ENCODE measurements at regions not wholly inside any gene's neighbourhood (a gene's known extent, or its start where the extent isn't known, plus 50 kb on each side); places are given as distances from the start of the nearest gene placed in this dataset.

DNA sequence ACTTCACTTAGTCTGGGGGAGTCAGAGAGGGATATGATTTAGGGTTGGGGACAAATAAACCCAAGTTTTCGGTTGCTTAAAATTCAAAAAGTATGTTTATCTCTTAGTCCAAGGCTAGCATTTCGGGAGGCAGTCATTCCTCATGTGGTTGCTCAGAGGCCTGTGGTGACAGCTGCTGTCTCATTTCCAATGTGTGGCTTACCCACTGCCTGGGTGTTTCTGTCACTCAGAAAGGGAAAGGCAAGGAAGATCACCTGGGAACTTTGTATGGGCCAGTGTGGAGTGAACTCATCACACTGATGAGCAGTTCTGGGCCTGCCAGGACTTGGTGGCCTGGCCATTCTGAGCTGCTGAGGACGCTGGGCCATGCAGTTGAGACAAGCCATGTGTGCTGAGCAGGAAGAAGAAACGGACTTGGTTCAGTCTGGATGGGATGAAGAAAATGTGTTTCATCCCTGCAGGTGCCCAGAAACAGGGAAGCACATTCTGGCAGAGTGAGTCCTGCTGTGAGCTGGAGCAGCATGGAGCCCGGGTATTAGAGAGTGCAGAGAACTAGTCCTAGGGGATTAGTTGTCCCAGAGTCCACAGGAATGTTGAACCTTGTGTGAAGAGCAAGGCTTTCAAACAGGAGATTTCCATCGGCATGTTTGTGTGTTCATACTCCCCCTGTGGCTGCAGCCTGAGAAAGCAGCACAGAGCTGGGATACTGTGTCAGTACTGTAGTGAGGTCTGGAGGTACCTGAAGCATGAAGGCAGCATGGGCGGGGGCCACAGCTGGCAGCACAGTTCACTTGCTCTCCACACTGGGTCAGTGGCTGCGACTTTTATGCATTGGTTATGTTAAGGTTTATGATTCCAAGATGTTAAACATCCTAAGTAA lies 211.1 kb upstream of the IGFBP3 start:
- TF ChIP-seq, protein P1, sequence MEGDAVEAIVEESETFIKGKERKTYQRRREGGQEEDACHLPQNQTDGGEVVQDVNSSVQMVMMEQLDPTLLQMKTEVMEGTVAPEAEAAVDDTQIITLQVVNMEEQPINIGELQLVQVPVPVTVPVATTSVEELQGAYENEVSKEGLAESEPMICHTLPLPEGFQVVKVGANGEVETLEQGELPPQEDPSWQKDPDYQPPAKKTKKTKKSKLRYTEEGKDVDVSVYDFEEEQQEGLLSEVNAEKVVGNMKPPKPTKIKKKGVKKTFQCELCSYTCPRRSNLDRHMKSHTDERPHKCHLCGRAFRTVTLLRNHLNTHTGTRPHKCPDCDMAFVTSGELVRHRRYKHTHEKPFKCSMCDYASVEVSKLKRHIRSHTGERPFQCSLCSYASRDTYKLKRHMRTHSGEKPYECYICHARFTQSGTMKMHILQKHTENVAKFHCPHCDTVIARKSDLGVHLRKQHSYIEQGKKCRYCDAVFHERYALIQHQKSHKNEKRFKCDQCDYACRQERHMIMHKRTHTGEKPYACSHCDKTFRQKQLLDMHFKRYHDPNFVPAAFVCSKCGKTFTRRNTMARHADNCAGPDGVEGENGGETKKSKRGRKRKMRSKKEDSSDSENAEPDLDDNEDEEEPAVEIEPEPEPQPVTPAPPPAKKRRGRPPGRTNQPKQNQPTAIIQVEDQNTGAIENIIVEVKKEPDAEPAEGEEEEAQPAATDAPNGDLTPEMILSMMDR (conservative IDR thresholded peaks at IDR 0.05; ENCODE audit: low read depth, low read length) = peak; percentile 36
- TF ChIP-seq POLR2A (IDR thresholded peaks at IDR 0.05; ENCODE audit: low read depth, low read length) (no peak), RAD21 (IDR thresholded peaks at IDR 0.05; ENCODE audit: low read length) (peak; percentile 36; the same call in 1 of the 2 replicates), MAFK (IDR thresholded peaks at IDR 0.05; ENCODE audit: low read depth, low read length) (no peak), SMC3 (IDR thresholded peaks at IDR 0.05; ENCODE audit: low read depth, low read length) (no peak)
- TF ChIP-seq, protein P2, sequence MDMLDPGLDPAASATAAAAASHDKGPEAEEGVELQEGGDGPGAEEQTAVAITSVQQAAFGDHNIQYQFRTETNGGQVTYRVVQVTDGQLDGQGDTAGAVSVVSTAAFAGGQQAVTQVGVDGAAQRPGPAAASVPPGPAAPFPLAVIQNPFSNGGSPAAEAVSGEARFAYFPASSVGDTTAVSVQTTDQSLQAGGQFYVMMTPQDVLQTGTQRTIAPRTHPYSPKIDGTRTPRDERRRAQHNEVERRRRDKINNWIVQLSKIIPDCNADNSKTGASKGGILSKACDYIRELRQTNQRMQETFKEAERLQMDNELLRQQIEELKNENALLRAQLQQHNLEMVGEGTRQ (IDR thresholded peaks at IDR 0.05; ENCODE audit: low read depth, low read length) = no peak

Measured in IMR-90 (cell line).